Smooth muscle cell (in vitro differentiated cells): ENCODE measurements at regions not wholly inside any gene's neighbourhood (a gene's known extent, or its start where the extent isn't known, plus 50 kb on each side); places are given as distances from the start of the nearest gene placed in this dataset.

Experiments used
- DNase-seq: peaks from one replicate; lab custom pipeline; 2025; ENCODE audit not compliant: unreplicated experiment; lab: John Stamatoyannopoulos, UW
- H2AFZ ChIP-seq: fragments of 200-600 bp; sonication (generic); 2 replicates; pipeline ENCODE4 v1.6.0; 2016; ENCODE audit warnings: antibody characterized with exemption, low read depth, mild to moderate bottlenecking
- H3F3A ChIP-seq: fragments of 200-600 bp; sonication (generic); 2 replicates; pipeline ENCODE4 v1.6.0; 2017; ENCODE audit warnings: antibody characterized with exemption, low read depth
- H3K27ac ChIP-seq: fragments of 200-600 bp; sonication (generic); 2 replicates; pipeline ENCODE4 v1.5.1; 2016; ENCODE audit warnings: low read depth, mild to moderate bottlenecking
- H3K27me3 ChIP-seq: fragments of 200-600 bp; sonication (generic); 2 replicates; pipeline ENCODE4 v1.6.1; 2016; ENCODE audit warnings: low read depth, mild to moderate bottlenecking
- H3K36me3 ChIP-seq: fragments of 200-600 bp; sonication (generic); 2 replicates; pipeline ENCODE4 v1.5.1; 2016; ENCODE audit warnings: low read depth
- H3K4me1 ChIP-seq: fragments of 200-600 bp; sonication (generic); 2 replicates; pipeline ENCODE4 v1.5.1; 2016; ENCODE audit warnings: low read depth
- H3K4me2 ChIP-seq: fragments of 200-600 bp; sonication (generic); 2 replicates; pipeline ENCODE4 v1.6.0; 2016; ENCODE audit warnings: mild to moderate bottlenecking
- H3K4me3 ChIP-seq: fragments of 200-600 bp; sonication (generic); 2 replicates; pipeline ENCODE4 v1.5.1; 2016; ENCODE audit warnings: mild to moderate bottlenecking
- H3K79me2 ChIP-seq: fragments of 200-600 bp; sonication (generic); 2 replicates; pipeline ENCODE4 v1.6.0; 2016; ENCODE audit warnings: low read depth, mild to moderate bottlenecking
- H3K9ac ChIP-seq: fragments of 200-600 bp; sonication (generic); 2 replicates; pipeline ENCODE4 v1.6.0; 2016; ENCODE audit warnings: low read depth
- H3K9me3 ChIP-seq: fragments of 200-600 bp; sonication (generic); replicated peaks from 2 replicates; pipeline ENCODE4 v1.5.1; 2016; ENCODE audit warnings: low read depth
- H4K20me1 ChIP-seq: fragments of 200-600 bp; sonication (generic); 2 replicates; pipeline ENCODE4 v1.6.0; 2016; ENCODE audit warnings: low read depth
- WGBS: methylation state at CpG from one replicate; pipeline ENCODE4 v1.1.7; 2016; ENCODE audit warnings: low lambda C conversion rate; 5-methylcytosine and 5-hydroxymethylcytosine counted together
- TF ChIP-seq, protein P1 (sequence below): fragments of 200-600 bp; sonication (generic); IDR thresholded peaks from 2 replicates; pipeline ENCODE4 v1.5.1; 2017; ENCODE audit warnings: borderline replicate concordance, mild to moderate bottlenecking, antibody characterized with exemption; ENCODE audit not compliant: insufficient read depth, poor library complexity, severe bottlenecking

DNA sequence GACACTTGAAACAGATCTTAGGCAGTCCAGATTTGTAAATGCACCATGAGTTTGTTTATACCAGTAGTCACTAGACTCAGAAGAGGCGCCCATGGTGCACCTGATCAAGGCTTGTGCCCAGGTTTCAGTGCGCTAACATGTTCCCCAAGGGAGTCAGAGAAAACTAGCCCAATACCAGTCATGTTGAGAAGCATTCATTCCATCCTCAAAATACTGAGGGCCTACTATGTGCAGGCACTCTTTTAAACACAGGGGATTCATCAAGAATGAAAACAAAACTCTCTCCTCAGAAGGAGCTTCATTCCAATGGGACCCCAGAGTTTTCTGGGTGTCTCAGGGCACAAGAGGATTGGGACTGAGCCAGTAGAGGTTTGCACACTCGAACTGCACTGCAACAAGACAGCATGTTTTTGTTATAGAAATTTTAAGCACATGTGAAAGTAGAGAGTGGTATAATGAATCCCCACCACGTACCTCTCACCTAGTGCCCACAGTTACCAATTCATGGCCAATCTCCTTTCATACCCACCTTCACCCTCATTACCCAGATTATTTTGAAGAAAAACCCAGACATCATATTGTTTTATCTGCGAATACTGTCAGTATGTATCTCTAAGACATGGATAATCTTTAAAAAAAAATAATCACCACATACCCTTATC is 55.0 kb upstream of the ARID5B start:
- no peak overlapping the region for H3K9ac ChIP-seq
- 99% methylated on average over 5 of the region's 5 CpGs for WGBS
- no peak overlapping the region for H3K27ac ChIP-seq
- no peak overlapping the region for H2AFZ ChIP-seq
- no peak overlapping the region for H3K4me2 ChIP-seq
- H3K4me3 ChIP-seq = no peak overlapping the region
- TF ChIP-seq, protein P1, sequence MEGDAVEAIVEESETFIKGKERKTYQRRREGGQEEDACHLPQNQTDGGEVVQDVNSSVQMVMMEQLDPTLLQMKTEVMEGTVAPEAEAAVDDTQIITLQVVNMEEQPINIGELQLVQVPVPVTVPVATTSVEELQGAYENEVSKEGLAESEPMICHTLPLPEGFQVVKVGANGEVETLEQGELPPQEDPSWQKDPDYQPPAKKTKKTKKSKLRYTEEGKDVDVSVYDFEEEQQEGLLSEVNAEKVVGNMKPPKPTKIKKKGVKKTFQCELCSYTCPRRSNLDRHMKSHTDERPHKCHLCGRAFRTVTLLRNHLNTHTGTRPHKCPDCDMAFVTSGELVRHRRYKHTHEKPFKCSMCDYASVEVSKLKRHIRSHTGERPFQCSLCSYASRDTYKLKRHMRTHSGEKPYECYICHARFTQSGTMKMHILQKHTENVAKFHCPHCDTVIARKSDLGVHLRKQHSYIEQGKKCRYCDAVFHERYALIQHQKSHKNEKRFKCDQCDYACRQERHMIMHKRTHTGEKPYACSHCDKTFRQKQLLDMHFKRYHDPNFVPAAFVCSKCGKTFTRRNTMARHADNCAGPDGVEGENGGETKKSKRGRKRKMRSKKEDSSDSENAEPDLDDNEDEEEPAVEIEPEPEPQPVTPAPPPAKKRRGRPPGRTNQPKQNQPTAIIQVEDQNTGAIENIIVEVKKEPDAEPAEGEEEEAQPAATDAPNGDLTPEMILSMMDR = no peak
- peaks cover 19% of the 10 kb centered on the region for H3F3A ChIP-seq
- H4K20me1 ChIP-seq = no peaks in the 10 kb centered on the region
- peaks cover 11% of the 10 kb centered on the region for H3K4me1 ChIP-seq
- H3K36me3 ChIP-seq = no peaks in the 10 kb centered on the region
- no peak for DNase-seq
- no peaks in the 10 kb centered on the region for H3K9me3 ChIP-seq
- H3K27me3 ChIP-seq = no peaks in the 10 kb centered on the region
- H3K79me2 ChIP-seq = no peaks in the 10 kb centered on the region

DNA sequence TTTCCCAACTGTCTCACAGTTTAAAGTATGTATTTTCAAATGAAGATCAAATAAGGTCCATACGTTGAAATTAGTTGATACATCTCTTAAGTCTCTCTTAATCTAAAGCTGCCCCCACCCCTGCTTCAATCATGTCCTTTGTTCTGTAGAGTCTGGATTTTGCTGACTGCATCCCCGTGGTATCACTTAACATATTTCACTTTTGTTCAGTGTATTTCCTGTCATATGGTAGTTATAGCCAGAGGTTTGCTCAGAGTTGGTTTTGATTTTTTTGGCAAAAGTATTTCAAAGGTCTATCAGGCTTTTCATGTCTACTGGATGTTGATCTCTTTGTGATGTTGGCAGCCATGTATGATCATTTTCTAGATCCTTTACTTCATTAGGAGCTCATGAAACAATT is 54.4 kb upstream of the ARID5B start:
- DNase-seq = no peak
- Histone ChIP-seq H2AFZ (no peak overlapping the region), H3K9ac (no peak overlapping the region), H3F3A (peaks cover 14% of the 10 kb centered on the region), H3K4me3 (no peak overlapping the region), H3K27ac (no peak overlapping the region), H3K4me2 (no peak overlapping the region), H3K27me3 (no peaks in the 10 kb centered on the region), H3K9me3 (no peaks in the 10 kb centered on the region), H3K79me2 (no peaks in the 10 kb centered on the region), H4K20me1 (no peaks in the 10 kb centered on the region), H3K36me3 (no peaks in the 10 kb centered on the region), H3K4me1 (peaks cover 11% of the 10 kb centered on the region)
- TF ChIP-seq, protein P1 = no peak
- 89% methylated on average over 2 of the region's 2 CpGs for WGBS

DNA sequence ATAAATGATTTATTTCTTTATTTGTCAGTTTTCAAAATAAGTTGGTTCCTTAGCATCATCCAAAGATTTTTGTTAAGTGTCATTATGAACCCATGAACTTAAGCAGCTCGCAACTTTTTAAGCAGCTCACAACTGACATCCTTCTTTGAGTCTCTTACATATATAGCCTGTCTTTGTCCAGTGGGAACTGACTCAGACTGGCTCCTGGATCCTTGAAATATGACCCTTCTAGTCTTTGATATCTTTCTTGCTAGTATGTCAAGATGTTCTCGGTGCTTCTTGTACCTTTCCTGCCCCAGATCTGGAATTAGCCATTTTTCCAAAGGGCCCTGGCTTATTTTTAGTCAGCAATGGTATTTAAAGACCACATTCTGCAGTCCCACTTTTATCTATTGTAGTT is 53.9 kb upstream of the ARID5B start:
- TF ChIP-seq, protein P1 = no peak
- H4K20me1 ChIP-seq = no peaks in the 10 kb centered on the region
- H3K27me3 ChIP-seq = no peaks in the 10 kb centered on the region
- H3K36me3 ChIP-seq = no peaks in the 10 kb centered on the region
- H3K4me3 ChIP-seq = no peak overlapping the region
- no peak overlapping the region for H3K4me2 ChIP-seq
- no peak overlapping the region for H3K9ac ChIP-seq
- H3F3A ChIP-seq = peaks cover 9% of the 10 kb centered on the region
- 72% methylated on average over 2 of the region's 2 CpGs for WGBS
- H3K79me2 ChIP-seq = no peaks in the 10 kb centered on the region
- H3K27ac ChIP-seq = no peak overlapping the region
- H3K9me3 ChIP-seq = no peaks in the 10 kb centered on the region
- no peak overlapping the region for H2AFZ ChIP-seq
- H3K4me1 ChIP-seq = peaks cover 11% of the 10 kb centered on the region
- no peak for DNase-seq

DNA sequence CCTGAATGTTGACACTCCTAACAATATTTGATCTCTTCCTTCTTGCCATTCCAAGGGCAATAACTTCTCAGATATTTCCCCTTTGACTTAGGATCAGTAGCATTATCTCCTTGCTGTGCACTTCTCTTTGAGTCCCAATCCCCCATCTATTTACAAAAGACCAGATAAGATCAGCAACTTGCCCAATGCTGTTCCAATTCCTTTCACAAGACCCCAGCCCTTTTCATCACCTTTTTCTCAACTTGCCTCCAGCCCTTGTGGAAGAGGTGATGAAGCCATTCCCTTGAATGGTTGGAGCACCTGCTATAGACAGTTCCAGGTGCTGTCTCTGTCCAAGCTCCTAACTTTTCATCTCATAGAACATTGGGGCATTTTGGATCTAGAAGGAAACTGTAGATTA is 51.1 kb upstream of the ARID5B start:
- Histone ChIP-seq H3K27ac (no peak overlapping the region), H3K79me2 (no peaks in the 10 kb centered on the region), H3K9me3 (no peaks in the 10 kb centered on the region), H3K4me3 (no peak overlapping the region), H2AFZ (no peak overlapping the region), H4K20me1 (no peaks in the 10 kb centered on the region), H3K4me2 (no peak overlapping the region), H3F3A (no peaks in the 10 kb centered on the region), H3K9ac (no peak overlapping the region), H3K4me1 (no peaks in the 10 kb centered on the region), H3K36me3 (no peaks in the 10 kb centered on the region), H3K27me3 (no peaks in the 10 kb centered on the region)
- no peak for DNase-seq
- TF ChIP-seq, protein P1 = no peak
